ENCODE measurements at regions not wholly inside any gene's neighbourhood (a gene's known extent, or its start where the extent isn't known, plus 50 kb on each side); places are given as distances from the start of the nearest gene placed in this dataset.
"Not testable (repeated sequence)": the region's sequence is repeated elsewhere in the genome, so short reads cannot be mapped to it uniquely, and the experiment has no call there.

- DNase-seq (ENCODE audit: low read depth in 3 of 3): no peak
Observed at GRCh38 chr6:100099189-100100074, 105.4 kb upstream of the MCHR2 start.

- no peak for DNase-seq (ENCODE audit: low read depth in 3 of 3)
Observed at GRCh38 chr6:100096936-100097335, 102.9 kb upstream of the MCHR2 start.

GRCh38 chr6:100096341-100096740 lies 102.3 kb upstream of the MCHR2 start:
- DNase-seq (ENCODE audit: low read depth in 3 of 3): no peak

- DNase-seq (ENCODE audit: low read depth in 3 of 3): no peak
Observed at GRCh38 chr6:100093405-100093804, 99.4 kb upstream of the MCHR2 start.

GRCh38 chr6:100088009-100088408 lies 94.0 kb upstream of the MCHR2 start:
- DNase-seq (ENCODE audit: low read depth in 3 of 3): no peak

GRCh38 chr6:100084991-100085364 lies 91.0 kb upstream of the MCHR2 start:
- DNase-seq (ENCODE audit: low read depth in 3 of 3): no peak

GRCh38 chr6:100084316-100084990 lies 90.4 kb upstream of the MCHR2 start:
- no peak for DNase-seq (ENCODE audit: low read depth in 3 of 3)

GRCh38 chr6:100078509-100078908 lies 84.5 kb upstream of the MCHR2 start:
- DNase-seq (ENCODE audit: low read depth in 3 of 3): no peak

GRCh38 chr6:100065348-100065747 lies 71.3 kb upstream of the MCHR2 start:
- no peak for DNase-seq (ENCODE audit: low read depth in 3 of 3)

- DNase-seq (ENCODE audit: low read depth in 3 of 3): no peak
Observed at GRCh38 chr6:100062621-100063020, 68.6 kb upstream of the MCHR2 start.

- no peak for DNase-seq (ENCODE audit: low read depth in 3 of 3)
Observed at GRCh38 chr6:100057941-100058340, 63.9 kb upstream of the MCHR2 start.

- DNase-seq (ENCODE audit: low read depth in 3 of 3): no peak
Observed at GRCh38 chr6:100050550-100050949, 56.5 kb upstream of the MCHR2 start.

- DNase-seq (ENCODE audit: low read depth in 3 of 3): not testable (repeated sequence)
Observed at GRCh38 chr6:100043961-100044360, 49.9 kb upstream of the MCHR2 start.
